ENCODE measurements at regions not wholly inside any gene's neighbourhood (a gene's known extent, or its start where the extent isn't known, plus 50 kb on each side); places are given as distances from the start of the nearest gene placed in this dataset.

GRCh38 chr16:17793354-17793753, 322.6 kb upstream of the XYLT1 start:
- TF ChIP-seq ZNF580 (tag by site-specific recombination; IDR thresholded peaks at IDR 0.05) (no peak), ZNF585B (tag by site-specific recombination; IDR thresholded peaks at IDR 0.05) (no peak), HOXC10 (CRISPR knock-in tag; IDR thresholded peaks at IDR 0.05) (no peak), KLF7 (tag by site-specific recombination; IDR thresholded peaks at IDR 0.05; ENCODE audit: borderline replicate concordance) (no peak), BCL11B (tag by site-specific recombination; IDR thresholded peaks at IDR 0.05; ENCODE audit: low read depth) (no peak), ZNF239 (tag by site-specific recombination; IDR thresholded peaks at IDR 0.05) (no peak), KLF16 (tag by site-specific recombination; IDR thresholded peaks at IDR 0.05) (no peak), ZBTB1 (tag by site-specific recombination; IDR thresholded peaks at IDR 0.05) (no peak), SALL2 (tag by site-specific recombination; IDR thresholded peaks at IDR 0.05; ENCODE audit: borderline replicate concordance) (no peak), BCL11A (tag by site-specific recombination; IDR thresholded peaks at IDR 0.05; ENCODE audit: low read depth) (no peak), ZNF138 (tag by site-specific recombination; IDR thresholded peaks at IDR 0.05; ENCODE audit: borderline replicate concordance) (no peak), ZNF416 (tag by site-specific recombination; IDR thresholded peaks at IDR 0.05) (no peak), ZNF626 (tag by site-specific recombination; IDR thresholded peaks at IDR 0.05) (no peak), FEZF1 (tag by site-specific recombination; IDR thresholded peaks at IDR 0.05) (no peak), ZFHX2 (tag by site-specific recombination; conservative IDR thresholded peaks at IDR 0.05) (no peak), ZNF24 (tag by site-specific recombination; IDR thresholded peaks at IDR 0.05) (no peak), ZXDB (tag by site-specific recombination; IDR thresholded peaks at IDR 0.05) (no peak), TCF7L2 (IDR thresholded peaks at IDR 0.05; ENCODE audit: borderline replicate concordance, low read depth, low read length) (no peak)
- TF ChIP-seq, protein P1, sequence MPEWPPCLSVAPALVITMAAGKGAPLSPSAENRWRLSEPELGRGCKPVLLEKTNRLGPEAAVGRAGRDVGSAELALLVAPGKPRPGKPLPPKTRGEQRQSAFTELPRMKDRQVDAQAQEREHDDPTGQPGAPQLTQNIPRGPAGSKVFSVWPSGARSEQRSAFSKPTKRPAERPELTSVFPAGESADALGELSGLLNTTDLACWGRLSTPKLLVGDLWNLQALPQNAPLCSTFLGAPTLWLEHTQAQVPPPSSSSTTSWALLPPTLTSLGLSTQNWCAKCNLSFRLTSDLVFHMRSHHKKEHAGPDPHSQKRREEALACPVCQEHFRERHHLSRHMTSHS (tag by site-specific recombination; IDR thresholded peaks at IDR 0.05): no peak
- TF ChIP-seq, protein P2, sequence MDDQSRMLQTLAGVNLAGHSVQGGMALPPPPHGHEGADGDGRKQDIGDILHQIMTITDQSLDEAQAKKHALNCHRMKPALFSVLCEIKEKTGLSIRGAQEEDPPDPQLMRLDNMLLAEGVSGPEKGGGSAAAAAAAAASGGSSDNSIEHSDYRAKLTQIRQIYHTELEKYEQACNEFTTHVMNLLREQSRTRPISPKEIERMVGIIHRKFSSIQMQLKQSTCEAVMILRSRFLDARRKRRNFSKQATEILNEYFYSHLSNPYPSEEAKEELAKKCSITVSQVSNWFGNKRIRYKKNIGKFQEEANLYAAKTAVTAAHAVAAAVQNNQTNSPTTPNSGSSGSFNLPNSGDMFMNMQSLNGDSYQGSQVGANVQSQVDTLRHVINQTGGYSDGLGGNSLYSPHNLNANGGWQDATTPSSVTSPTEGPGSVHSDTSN (CRISPR knock-in tag; IDR thresholded peaks at IDR 0.05): no peak
- Histone ChIP-seq H3K4me3 (ENCODE audit: low read depth, low read length) (no peak overlapping the region), H3K27ac (ENCODE audit: extremely low read depth, low read depth, low read length) (no peak overlapping the region), H3K9me3 (ENCODE audit: control insufficient read depth, insufficient read depth, low read depth, low read length) (no peaks in the 10 kb centered on the region), H3K36me3 (ENCODE audit: control insufficient read depth in 2 of 2, insufficient read depth in 1 of 2, low read length in 2 of 2) (no peaks in the 10 kb centered on the region), H3K4me1 (ENCODE audit: control insufficient read depth, insufficient read depth, low read length) (no peaks in the 10 kb centered on the region)
- ChIA-PET POLR2A (no interaction called here), CTCF (no interaction called here)

DNA sequence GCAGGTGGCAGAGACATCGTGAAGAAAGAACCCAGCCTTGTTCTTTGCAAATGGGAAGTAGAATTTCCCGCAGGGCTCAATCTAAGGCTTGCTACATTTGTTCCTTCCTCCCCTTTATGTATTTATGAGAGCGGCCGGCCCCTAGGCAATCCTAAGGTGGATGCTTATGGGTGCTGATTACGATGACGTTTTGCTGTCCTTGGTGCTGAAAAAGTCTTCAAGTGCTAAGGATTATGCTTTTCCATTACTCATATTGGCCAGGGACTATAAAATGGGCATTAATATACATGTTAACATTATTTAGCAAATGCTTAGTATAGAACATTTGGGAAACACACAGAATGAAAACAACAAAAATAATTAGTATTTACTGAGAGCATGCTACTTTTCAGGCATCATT, 313.3 kb upstream of the XYLT1 start:
- Histone ChIP-seq H3K9me3 (ENCODE audit: control insufficient read depth, insufficient read depth, low read depth, low read length) (no peaks in the 10 kb centered on the region), H3K36me3 (ENCODE audit: control insufficient read depth in 2 of 2, insufficient read depth in 1 of 2, low read length in 2 of 2) (no peaks in the 10 kb centered on the region), H3K27ac (ENCODE audit: extremely low read depth, low read depth, low read length) (no peak overlapping the region), H3K4me3 (ENCODE audit: low read depth, low read length) (no peak overlapping the region), H3K4me1 (ENCODE audit: control insufficient read depth, insufficient read depth, low read length) (no peaks in the 10 kb centered on the region)
- ChIA-PET CTCF (no interaction called here), POLR2A (no interaction called here)
- TF ChIP-seq ZNF335 (tag by site-specific recombination; conservative IDR thresholded peaks at IDR 0.05) (no peak), TRIM28 (IDR thresholded peaks at IDR 0.05; ENCODE audit: borderline replicate concordance, low read length) (no peak), ZNF416 (tag by site-specific recombination; IDR thresholded peaks at IDR 0.05) (no peak), ZNF529 (tag by site-specific recombination; IDR thresholded peaks at IDR 0.05; ENCODE audit: insufficient replicate concordance) (no peak), ELK4 (IDR thresholded peaks at IDR 0.05; ENCODE audit: borderline replicate concordance, low read depth, low read length) (no peak)
- TF ChIP-seq, protein P3, sequence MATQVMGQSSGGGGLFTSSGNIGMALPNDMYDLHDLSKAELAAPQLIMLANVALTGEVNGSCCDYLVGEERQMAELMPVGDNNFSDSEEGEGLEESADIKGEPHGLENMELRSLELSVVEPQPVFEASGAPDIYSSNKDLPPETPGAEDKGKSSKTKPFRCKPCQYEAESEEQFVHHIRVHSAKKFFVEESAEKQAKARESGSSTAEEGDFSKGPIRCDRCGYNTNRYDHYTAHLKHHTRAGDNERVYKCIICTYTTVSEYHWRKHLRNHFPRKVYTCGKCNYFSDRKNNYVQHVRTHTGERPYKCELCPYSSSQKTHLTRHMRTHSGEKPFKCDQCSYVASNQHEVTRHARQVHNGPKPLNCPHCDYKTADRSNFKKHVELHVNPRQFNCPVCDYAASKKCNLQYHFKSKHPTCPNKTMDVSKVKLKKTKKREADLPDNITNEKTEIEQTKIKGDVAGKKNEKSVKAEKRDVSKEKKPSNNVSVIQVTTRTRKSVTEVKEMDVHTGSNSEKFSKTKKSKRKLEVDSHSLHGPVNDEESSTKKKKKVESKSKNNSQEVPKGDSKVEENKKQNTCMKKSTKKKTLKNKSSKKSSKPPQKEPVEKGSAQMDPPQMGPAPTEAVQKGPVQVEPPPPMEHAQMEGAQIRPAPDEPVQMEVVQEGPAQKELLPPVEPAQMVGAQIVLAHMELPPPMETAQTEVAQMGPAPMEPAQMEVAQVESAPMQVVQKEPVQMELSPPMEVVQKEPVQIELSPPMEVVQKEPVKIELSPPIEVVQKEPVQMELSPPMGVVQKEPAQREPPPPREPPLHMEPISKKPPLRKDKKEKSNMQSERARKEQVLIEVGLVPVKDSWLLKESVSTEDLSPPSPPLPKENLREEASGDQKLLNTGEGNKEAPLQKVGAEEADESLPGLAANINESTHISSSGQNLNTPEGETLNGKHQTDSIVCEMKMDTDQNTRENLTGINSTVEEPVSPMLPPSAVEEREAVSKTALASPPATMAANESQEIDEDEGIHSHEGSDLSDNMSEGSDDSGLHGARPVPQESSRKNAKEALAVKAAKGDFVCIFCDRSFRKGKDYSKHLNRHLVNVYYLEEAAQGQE (tag by site-specific recombination; IDR thresholded peaks at IDR 0.05): peak; percentile 90
